ENCODE measurements at regions not wholly inside any gene's neighbourhood (a gene's known extent, or its start where the extent isn't known, plus 50 kb on each side); places are given as distances from the start of the nearest gene placed in this dataset.

GRCh38 chr2:116988303-116988702, 826.2 kb upstream of the DDX18 start:
- Histone ChIP-seq H3K36me3 (ENCODE audit: control insufficient read depth in 1 of 2, insufficient read depth in 2 of 2, low read length in 2 of 2) (no peaks in the 10 kb centered on the region), H4K20me1 (ENCODE audit: insufficient read depth) (no peaks in the 10 kb centered on the region), H3K4me1 (ENCODE audit: control insufficient read depth in 1 of 2, insufficient read depth in 2 of 2, low read length in 2 of 2) (no peaks in the 10 kb centered on the region; a peak in 1 of 4 replicates), H3K9ac (ENCODE audit: low read length) (no peak overlapping the region), H3K4me2 (ENCODE audit: low read length) (no peak overlapping the region), H2AFZ (ENCODE audit: low read depth, low read length, poor library complexity, severe bottlenecking) (no peak overlapping the region), H3K79me2 (ENCODE audit: insufficient read depth, low read length) (no peaks in the 10 kb centered on the region), H3K9me3 (ENCODE audit: control insufficient read depth in 1 of 2, insufficient read depth in 1 of 2, low read depth in 1 of 2, low read length in 2 of 2) (peaks cover 4 to 19% of the 10 kb centered on the region in 2 experiments; a peak in 1 of 4 replicates), H3K27ac (ENCODE audit: low read depth, low read length) (no peak overlapping the region), H3K27me3 (ENCODE audit: insufficient read depth, low read length) (no peaks in the 10 kb centered on the region), H3K9me2 (ENCODE audit: insufficient read depth) (no peaks in the 10 kb centered on the region), H3K4me3 (replicated peaks in 1 of 2; ENCODE audit: low read depth in 1 of 2, low read length in 2 of 2) (no peak overlapping the region)
- TF ChIP-seq MAX (IDR thresholded peaks at IDR 0.05) = no peak
- no peak for TF ChIP-seq YY1 (IDR thresholded peaks at IDR 0.05; ENCODE audit: extremely low read depth, insufficient replicate concordance, low read depth, low read length)
- no peak for TF ChIP-seq CEBPB (IDR thresholded peaks at IDR 0.05; ENCODE audit: low read depth)
- no peak for TF ChIP-seq POLR2A (IDR thresholded peaks at IDR 0.05; ENCODE audit: borderline replicate concordance, extremely low read depth, insufficient read depth, insufficient read length)
- CTCF ChIA-PET = no interaction called here
- BruUV-seq (replicated peaks) = no TSS peak
- intact Hi-C loops (cut with micrococcal nuclease) = no loop called here
- POLR2A ChIA-PET = no interaction called here
- no peak for DNase-seq (ENCODE audit: low read depth, low spot score)
- ATAC-seq = no peak
- RAD21 ChIA-PET (ENCODE audit: low non-redundant PET in 1 of 2, low total read pairs in 2 of 2, uncharacterized antibody in 2 of 2, unreplicated experiment in 2 of 2) = no interaction called here

GRCh38 chr2:117019357-117019756, 795.1 kb upstream of the DDX18 start:
- Histone ChIP-seq H3K4me2 (ENCODE audit: low read length) (no peak overlapping the region), H3K4me1 (ENCODE audit: control insufficient read depth in 1 of 2, insufficient read depth in 2 of 2, low read length in 2 of 2) (no peaks in the 10 kb centered on the region), H3K9ac (ENCODE audit: low read length) (no peak overlapping the region), H4K20me1 (ENCODE audit: insufficient read depth) (no peaks in the 10 kb centered on the region), H3K9me3 (ENCODE audit: control insufficient read depth in 1 of 2, insufficient read depth in 1 of 2, low read depth in 1 of 2, low read length in 2 of 2) (peaks cover 4 to 17% of the 10 kb centered on the region in 2 experiments; a peak in 2 of 4 replicates), H2AFZ (ENCODE audit: low read depth, low read length, poor library complexity, severe bottlenecking) (no peak overlapping the region), H3K9me2 (ENCODE audit: insufficient read depth) (no peaks in the 10 kb centered on the region), H3K36me3 (ENCODE audit: control insufficient read depth in 1 of 2, insufficient read depth in 2 of 2, low read length in 2 of 2) (no peaks in the 10 kb centered on the region), H3K4me3 (replicated peaks in 1 of 2; ENCODE audit: low read depth in 1 of 2, low read length in 2 of 2) (no peak overlapping the region), H3K27ac (ENCODE audit: low read depth, low read length) (no peak overlapping the region), H3K79me2 (ENCODE audit: insufficient read depth, low read length) (no peaks in the 10 kb centered on the region), H3K27me3 (ENCODE audit: insufficient read depth, low read length) (no peaks in the 10 kb centered on the region)
- intact Hi-C loops (cut with micrococcal nuclease) = no loop called here
- TF ChIP-seq CBX3 (IDR thresholded peaks at IDR 0.05; ENCODE audit: low read depth) (no peak), CEBPB (IDR thresholded peaks at IDR 0.05; ENCODE audit: low read depth) (no peak), SRF (IDR thresholded peaks at IDR 0.05; ENCODE audit: low read depth) (no peak), RAD21 (IDR thresholded peaks at IDR 0.05; ENCODE audit: low read depth) (no peak), MAX (IDR thresholded peaks at IDR 0.05) (no peak), SP1 (IDR thresholded peaks at IDR 0.05; ENCODE audit: low read depth) (no peak), ATF3 (IDR thresholded peaks at IDR 0.05) (no peak), EGR1 (IDR thresholded peaks at IDR 0.05; ENCODE audit: low read depth) (no peak), FOSL1 (IDR thresholded peaks at IDR 0.05; ENCODE audit: low read depth) (no peak), YY1 (IDR thresholded peaks at IDR 0.05; ENCODE audit: extremely low read depth, insufficient replicate concordance, low read depth, low read length) (no peak), TCF7L2 (IDR thresholded peaks at IDR 0.05; ENCODE audit: borderline replicate concordance, extremely low read depth, insufficient read depth, insufficient read length) (no peak), EZH2 (IDR thresholded peaks at IDR 0.05) (no peak), SIN3A (IDR thresholded peaks at IDR 0.05; ENCODE audit: low read depth) (no peak), JUND (IDR thresholded peaks at IDR 0.05) (no peak), ZNF274 (IDR thresholded peaks at IDR 0.05; ENCODE audit: low read depth, low read length) (no peak), ELF1 (IDR thresholded peaks at IDR 0.05; ENCODE audit: borderline replicate concordance, low read depth) (no peak), ZBTB33 (IDR thresholded peaks at IDR 0.05; ENCODE audit: extremely low read depth, insufficient replicate concordance, low read length) (no peak)
- CTCF ChIA-PET = no interaction called here
- POLR2A ChIA-PET = no interaction called here
- BruUV-seq (replicated peaks) = no TSS peak
- ATAC-seq = no peak
- RAD21 ChIA-PET (ENCODE audit: low non-redundant PET in 1 of 2, low total read pairs in 2 of 2, uncharacterized antibody in 2 of 2, unreplicated experiment in 2 of 2) = no interaction called here
- no peak for DNase-seq (ENCODE audit: low read depth, low spot score)
